ENCODE measurements at regions not wholly inside any gene's neighbourhood (a gene's known extent, or its start where the extent isn't known, plus 50 kb on each side); places are given as distances from the start of the nearest gene placed in this dataset.

- no peak for DNase-seq
Observed at GRCh38 chr18:7492385-7492784, 74.7 kb upstream of the PTPRM start.

- DNase-seq, result no peak
Observed at GRCh38 chr18:7497081-7497480, 70.0 kb upstream of the PTPRM start.

GRCh38 chr18:7511106-7511505, 56.0 kb upstream of the PTPRM start:
- DNase-seq, result no peak

- DNase-seq, result no peak
Observed at GRCh38 chr18:7512348-7512747, 54.8 kb upstream of the PTPRM start.

GRCh38 chr18:7512990-7513389, 54.1 kb upstream of the PTPRM start:
- no peak for DNase-seq

GRCh38 chr18:7514796-7515440, 52.2 kb upstream of the PTPRM start:
- no peak for DNase-seq

- DNase-seq, result no peak
Observed at GRCh38 chr18:7516266-7517117, 50.6 kb upstream of the PTPRM start.
